Adrenal gland (tissue), 9 donors: ENCODE measurements at regions not wholly inside any gene's neighbourhood (a gene's known extent, or its start where the extent isn't known, plus 50 kb on each side); places are given as distances from the start of the nearest gene placed in this dataset.

ENCODE experiments used
- DNase-seq, 7 donors: peaks; one replicate each; pipeline ENCODE4 v3.0.0-alpha.2; 2019 to 2020
- H3K27ac ChIP-seq, 5 donors: fragments of 200-600 bp; sonication (generic) in 4 of 5; 1 replicate in 3 of 5; 2 replicates in 2 of 5; pipeline versions ENCODE4 v1.5.1 to v1.8.0; 2016 to 2020; ENCODE audit warnings: mild to moderate bottlenecking in 1 of 5
- H3K27me3 ChIP-seq: fragments of 200-600 bp; 2 replicates; pipeline ENCODE4 v1.8.0; 2021
- H3K36me3 ChIP-seq, 2 donors: fragments of 200-600 bp; replicated peaks in 1 of 2; 1 replicate in 1 of 2; 2 replicates in 1 of 2; pipeline versions ENCODE4 v1.5.1 to v1.8.0; 2018 to 2022
- H3K4me1 ChIP-seq, 2 donors: fragments of 200-600 bp; replicated peaks in 1 of 2; 1 replicate in 1 of 2; 2 replicates in 1 of 2; pipeline versions ENCODE4 v1.5.1 to v1.8.0; 2018 to 2021
- H3K4me3 ChIP-seq, 4 donors: fragments of 200-600 bp; sonication (generic) in 3 of 4; one replicate each; pipeline ENCODE4 v1.5.1; 2016 to 2018
- H3K9me3 ChIP-seq, 3 donors: fragments of 200-600 bp; sonication (generic) in 1 of 3; replicated peaks in 1 of 3; 1 replicate in 2 of 3; 2 replicates in 1 of 3; pipeline versions ENCODE4 v1.5.1 to v1.8.0; 2016 to 2021
- CTCF ChIP-seq, 6 experiments: fragments of 450-650 bp in 4 of 6; fragments of 200-600 bp in 2 of 6; sonication (generic) in 1 of 6; IDR thresholded peaks; 1 replicate in 5 of 6; 2 replicates in 1 of 6; pipeline versions ENCODE4 v1.5.1 to v1.8.0; 2016 to 2021; ENCODE audit warnings: antibody characterized with exemption in 6 of 6, mild to moderate bottlenecking in 2 of 6, moderate library complexity in 1 of 6
- POLR2A ChIP-seq, 2 donors: fragments of 450-650 bp; IDR thresholded peaks; one replicate each; pipeline ENCODE4 v1.6.1; 2017; ENCODE audit warnings: antibody characterized with exemption in 2 of 2, mild to moderate bottlenecking in 2 of 2, moderate library complexity in 1 of 2
- WGBS, 4 donors: extraction: QIAGEN DNeasy Blood & Tissue Kit in 2 of 4; methylation state at CpG; one replicate each; pipeline versions ENCODE4 v1.1.5 to v1.1.7; 2013 to 2017; 5-methylcytosine and 5-hydroxymethylcytosine counted together
- intact Hi-C, 2 donors: fragments of 100-400 bp; cut with DNase I; formaldehyde crosslinking; loops; one replicate each; pipeline versions ENCODE4 v1.14.1 to v1.15.0; 2022 to 2023
- donor health status: healthy with polysubstance abuse.
- donor health status: Bipolar disorder and iron deficiency.
- donor health status: DM: yes; HTN: yes; CAD: no.
- donor health status: DM: no; HTN: no; CAD: no.
- donor health status: DM: no; HTN: no; CAD: no.

- intact Hi-C loops: no loop called here
- H3K36me3 ChIP-seq: no peaks in the 10 kb centered on the region
- 67 to 84% (median 72%) methylated on average over 7 of the region's 7 CpGs for WGBS, 4 donors
- no peak overlapping the region for H3K27ac ChIP-seq
- H3K27me3 ChIP-seq: no peaks in the 10 kb centered on the region
- H3K4me1 ChIP-seq: no peaks in the 10 kb centered on the region
- TF ChIP-seq CTCF (IDR thresholded peaks at IDR 0.05) (no peak), POLR2A (IDR thresholded peaks at IDR 0.05) (no peak)
- no peak overlapping the region for H3K4me3 ChIP-seq
- no peak for DNase-seq
- H3K9me3 ChIP-seq: no peaks in the 10 kb centered on the region
These were observed 330.2 kb downstream of the PIK3R1 start for GRCh38 chr5:68545636-68546295.

GRCh38 chr5:68547056-68547455 is 331.5 kb downstream of the PIK3R1 start:
- 81 to 92% (median 88%) methylated on average over 3 of the region's 3 CpGs for WGBS, 4 donors
- intact Hi-C loops: no loop called here
- Histone ChIP-seq H3K4me3 (no peak overlapping the region), H3K36me3 (no peaks in the 10 kb centered on the region), H3K4me1 (no peaks in the 10 kb centered on the region), H3K9me3 (no peaks in the 10 kb centered on the region), H3K27ac (no peak overlapping the region), H3K27me3 (no peaks in the 10 kb centered on the region)
- TF ChIP-seq POLR2A (IDR thresholded peaks at IDR 0.05) (no peak), CTCF (IDR thresholded peaks at IDR 0.05) (no peak)
- no peak for DNase-seq

GRCh38 chr5:68547622-68548021 is 332.1 kb downstream of the PIK3R1 start:
- no peaks in the 10 kb centered on the region for H3K4me1 ChIP-seq
- H3K4me3 ChIP-seq: no peak overlapping the region
- H3K9me3 ChIP-seq: no peaks in the 10 kb centered on the region
- no peaks in the 10 kb centered on the region for H3K36me3 ChIP-seq
- no peak for DNase-seq
- intact Hi-C loops: no loop called here
- H3K27me3 ChIP-seq: no peaks in the 10 kb centered on the region
- H3K27ac ChIP-seq: no peak overlapping the region
- TF ChIP-seq CTCF (IDR thresholded peaks at IDR 0.05) (no peak), POLR2A (IDR thresholded peaks at IDR 0.05) (no peak)

- intact Hi-C loops: no loop called here
- H3K4me1 ChIP-seq: no peaks in the 10 kb centered on the region
These were observed 333.6 kb downstream of the PIK3R1 start for GRCh38 chr5:68548959-68549676.

More at GRCh38 chr5:68548959-68549676, 333.6 kb downstream of the PIK3R1 start:
- 48 to 61% (median 56%) methylated on average over 13 of the region's 13 CpGs for WGBS, 4 donors
- no peak overlapping the region for H3K4me3 ChIP-seq
- peak in 3 of 7 donors; percentile 16 to 25 (median 18) for DNase-seq
- H3K27me3 ChIP-seq: no peaks in the 10 kb centered on the region
- no peak overlapping the region for H3K27ac ChIP-seq
- no peaks in the 10 kb centered on the region for H3K9me3 ChIP-seq
- no peaks in the 10 kb centered on the region for H3K36me3 ChIP-seq
- TF ChIP-seq POLR2A (IDR thresholded peaks at IDR 0.05): no peak
- TF ChIP-seq CTCF (IDR thresholded peaks at IDR 0.05): no peak
